ENCODE measurements at regions not wholly inside any gene's neighbourhood (a gene's known extent, or its start where the extent isn't known, plus 50 kb on each side); places are given as distances from the start of the nearest gene placed in this dataset.

DNA sequence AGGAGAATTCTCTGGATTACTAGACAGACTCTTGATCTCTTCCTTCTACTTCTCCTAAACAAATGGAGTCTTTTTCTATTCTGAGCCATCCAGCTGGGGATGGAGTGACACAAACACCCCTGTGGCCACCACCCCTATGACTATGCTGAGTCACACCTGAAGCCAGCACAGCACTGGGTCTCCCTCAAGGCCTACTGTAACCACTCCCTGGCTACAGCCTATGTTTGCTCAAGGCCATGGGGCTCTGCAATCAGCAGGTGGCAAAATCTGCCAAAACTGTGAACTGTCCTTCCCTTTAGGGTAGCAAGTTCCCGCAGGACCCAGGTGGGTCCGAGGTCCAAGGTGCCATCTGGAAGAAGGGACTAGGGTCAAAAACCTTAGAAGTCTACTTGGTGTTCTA is 132.3 kb downstream of the TINAG start:
- Histone ChIP-seq H3K36me3 (ENCODE audit: control insufficient read depth, insufficient read depth, low read length) (no peaks in the 10 kb centered on the region), H3K9me3 (ENCODE audit: control insufficient read depth, low read length) (no peaks in the 10 kb centered on the region), H3K27me3 (ENCODE audit: control insufficient read depth, insufficient read depth, low read length, poor library complexity, severe bottlenecking) (no peaks in the 10 kb centered on the region), H3K4me3 (ENCODE audit: insufficient read depth, low read depth, low read length) (no peak overlapping the region), H3K27ac (ENCODE audit: insufficient read depth, low read depth, low read length, poor library complexity, severe bottlenecking) (no peak overlapping the region), H3K4me1 (ENCODE audit: control insufficient read depth, insufficient read depth, low read length) (no peaks in the 10 kb centered on the region)
- 92 to 94% methylated on average over 2 of the region's 2 CpGs for WGBS, 2 experiments

DNA sequence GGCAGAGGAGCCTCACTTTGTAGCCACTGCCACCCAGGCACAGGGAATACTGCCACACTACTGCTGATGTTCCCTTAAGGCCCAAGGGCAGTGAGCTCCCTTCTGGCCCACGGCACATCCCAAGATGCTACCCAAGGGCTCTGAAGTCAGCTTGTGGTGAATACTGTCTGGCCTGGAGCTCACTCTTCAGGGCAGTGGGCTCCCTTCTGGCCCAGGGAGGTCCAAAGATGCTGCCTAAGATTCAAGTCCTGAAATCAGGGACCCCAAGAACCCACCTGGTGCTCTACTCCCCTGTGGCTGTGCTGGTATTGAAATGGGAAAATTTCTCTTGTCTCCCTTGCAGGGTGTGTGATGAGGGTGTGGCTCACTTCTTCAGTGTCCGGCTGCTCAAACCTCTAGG is 132.8 kb downstream of the TINAG start:
- Histone ChIP-seq H3K36me3 (ENCODE audit: control insufficient read depth, insufficient read depth, low read length) (no peaks in the 10 kb centered on the region), H3K4me1 (ENCODE audit: control insufficient read depth, insufficient read depth, low read length) (no peaks in the 10 kb centered on the region), H3K27ac (ENCODE audit: insufficient read depth, low read depth, low read length, poor library complexity, severe bottlenecking) (no peak overlapping the region), H3K9me3 (ENCODE audit: control insufficient read depth, low read length) (no peaks in the 10 kb centered on the region), H3K27me3 (ENCODE audit: control insufficient read depth, insufficient read depth, low read length, poor library complexity, severe bottlenecking) (no peaks in the 10 kb centered on the region), H3K4me3 (ENCODE audit: insufficient read depth, low read depth, low read length) (no peak overlapping the region)
- 92 to 98% methylated on average over 2 of the region's 2 CpGs for WGBS, 2 experiments

DNA sequence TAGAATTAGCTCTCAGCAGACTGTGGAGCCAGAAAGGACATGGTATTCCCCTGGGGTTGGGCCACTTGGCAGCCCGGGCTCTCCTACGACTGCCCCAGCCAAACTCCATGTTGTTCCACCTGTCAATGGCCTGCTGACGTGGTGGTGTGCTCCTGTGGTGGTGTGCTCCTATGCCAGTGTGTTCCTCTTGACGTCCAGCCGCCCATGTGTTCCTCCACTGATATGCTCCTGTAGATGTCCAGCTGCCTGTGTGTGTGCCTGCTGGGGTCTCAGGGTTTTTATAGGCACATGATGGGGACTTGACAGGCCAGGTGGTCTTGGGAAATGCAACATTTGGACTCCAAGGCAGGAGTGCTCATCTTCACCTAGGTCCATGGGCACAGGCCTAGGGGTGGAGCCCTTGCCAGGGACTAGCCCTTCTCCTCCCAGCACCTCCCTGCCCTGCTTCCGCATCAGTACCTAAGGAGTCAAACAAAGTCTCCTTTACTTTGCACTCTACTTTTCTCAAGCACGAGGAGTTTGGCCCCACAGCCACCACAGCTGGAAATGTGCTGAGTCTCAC is 133.5 kb downstream of the TINAG start:
- H3K4me3 ChIP-seq (ENCODE audit: insufficient read depth, low read depth, low read length): no peak overlapping the region
- H3K9me3 ChIP-seq (ENCODE audit: control insufficient read depth, low read length): no peaks in the 10 kb centered on the region
- no peak overlapping the region for H3K27ac ChIP-seq (ENCODE audit: insufficient read depth, low read depth, low read length, poor library complexity, severe bottlenecking)
- H3K4me1 ChIP-seq (ENCODE audit: control insufficient read depth, insufficient read depth, low read length): no peaks in the 10 kb centered on the region
- no peaks in the 10 kb centered on the region for H3K27me3 ChIP-seq (ENCODE audit: control insufficient read depth, insufficient read depth, low read length, poor library complexity, severe bottlenecking)
- H3K36me3 ChIP-seq (ENCODE audit: control insufficient read depth, insufficient read depth, low read length): no peaks in the 10 kb centered on the region
- WGBS, 2 experiments: 91 to 93% methylated on average over 7 of the region's 7 CpGs

DNA sequence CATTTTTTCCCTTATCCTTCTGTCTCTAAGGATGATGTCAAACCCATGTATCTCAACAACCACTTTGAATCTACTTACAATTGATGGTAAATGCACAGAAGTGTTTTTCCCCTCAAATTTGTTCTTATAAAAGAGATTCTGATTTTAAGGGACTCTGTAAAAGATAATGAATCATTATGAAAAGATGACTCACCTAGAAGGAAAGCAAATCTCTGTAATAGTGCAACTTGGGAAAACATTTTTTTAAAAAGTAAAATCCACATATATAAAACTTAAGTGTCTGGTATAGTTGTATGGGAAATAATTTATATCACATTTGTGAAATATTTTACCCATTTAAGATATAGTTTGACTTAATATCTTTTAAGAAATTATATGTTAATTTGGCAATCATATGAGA is 137.0 kb downstream of the TINAG start:
- Histone ChIP-seq H3K27me3 (ENCODE audit: control insufficient read depth, insufficient read depth, low read length, poor library complexity, severe bottlenecking) (no peaks in the 10 kb centered on the region), H3K4me3 (ENCODE audit: insufficient read depth, low read depth, low read length) (no peak overlapping the region), H3K9me3 (ENCODE audit: control insufficient read depth, low read length) (no peaks in the 10 kb centered on the region), H3K36me3 (ENCODE audit: control insufficient read depth, insufficient read depth, low read length) (no peaks in the 10 kb centered on the region), H3K4me1 (ENCODE audit: control insufficient read depth, insufficient read depth, low read length) (no peaks in the 10 kb centered on the region), H3K27ac (ENCODE audit: insufficient read depth, low read depth, low read length, poor library complexity, severe bottlenecking) (no peak overlapping the region)

DNA sequence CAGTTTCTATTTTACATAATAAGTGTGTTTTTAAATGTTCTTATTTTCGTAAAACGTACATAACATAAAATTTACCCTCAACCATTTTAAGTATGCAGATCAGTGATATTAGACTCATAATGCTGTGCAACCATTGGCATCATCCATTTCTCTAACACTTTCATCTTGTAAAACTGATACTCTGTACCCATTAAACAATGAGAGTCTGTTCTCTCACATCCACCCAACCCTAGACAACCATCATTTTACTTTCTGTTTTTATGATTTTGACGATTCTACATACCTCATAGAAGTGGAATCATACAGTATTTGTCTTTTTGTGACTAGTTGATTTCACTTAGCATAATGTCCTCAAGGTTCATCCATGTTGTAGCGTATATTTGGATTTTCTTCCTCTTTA is 140.4 kb downstream of the TINAG start:
- WGBS, 2 experiments: 92 to 94% methylated on average over 2 to 4 of the region's 4 CpGs
- H3K4me3 ChIP-seq (ENCODE audit: insufficient read depth, low read depth, low read length): no peak overlapping the region
- H3K27ac ChIP-seq (ENCODE audit: insufficient read depth, low read depth, low read length, poor library complexity, severe bottlenecking): no peak overlapping the region
- H3K27me3 ChIP-seq (ENCODE audit: control insufficient read depth, insufficient read depth, low read length, poor library complexity, severe bottlenecking): no peaks in the 10 kb centered on the region
- H3K9me3 ChIP-seq (ENCODE audit: control insufficient read depth, low read length): no peaks in the 10 kb centered on the region
- no peaks in the 10 kb centered on the region for H3K4me1 ChIP-seq (ENCODE audit: control insufficient read depth, insufficient read depth, low read length)
- no peaks in the 10 kb centered on the region for H3K36me3 ChIP-seq (ENCODE audit: control insufficient read depth, insufficient read depth, low read length)

DNA sequence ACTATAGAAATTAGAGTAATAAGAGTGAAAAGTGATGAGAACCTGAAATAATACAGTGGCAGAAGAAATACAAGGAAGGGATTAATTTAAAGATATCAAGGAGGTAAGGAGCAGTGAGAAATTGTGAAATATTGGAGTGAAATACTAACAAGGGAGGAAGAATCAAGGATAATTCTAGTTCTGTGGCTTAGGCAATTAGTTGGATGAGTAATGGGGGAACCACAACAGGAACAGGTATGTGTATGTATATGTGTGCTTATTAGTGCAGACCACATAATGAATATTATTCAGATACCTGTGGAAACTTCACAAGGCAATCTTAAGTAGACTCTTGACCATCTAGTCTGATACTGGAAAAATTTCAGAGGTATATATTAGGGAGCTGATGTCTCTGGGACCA is 143.3 kb downstream of the TINAG start:
- Histone ChIP-seq H3K27ac (ENCODE audit: insufficient read depth, low read depth, low read length, poor library complexity, severe bottlenecking) (no peak overlapping the region), H3K36me3 (ENCODE audit: control insufficient read depth, insufficient read depth, low read length) (no peaks in the 10 kb centered on the region), H3K4me1 (ENCODE audit: control insufficient read depth, insufficient read depth, low read length) (no peaks in the 10 kb centered on the region), H3K27me3 (ENCODE audit: control insufficient read depth, insufficient read depth, low read length, poor library complexity, severe bottlenecking) (no peaks in the 10 kb centered on the region), H3K4me3 (ENCODE audit: insufficient read depth, low read depth, low read length) (no peak overlapping the region), H3K9me3 (ENCODE audit: control insufficient read depth, low read length) (no peaks in the 10 kb centered on the region)

DNA sequence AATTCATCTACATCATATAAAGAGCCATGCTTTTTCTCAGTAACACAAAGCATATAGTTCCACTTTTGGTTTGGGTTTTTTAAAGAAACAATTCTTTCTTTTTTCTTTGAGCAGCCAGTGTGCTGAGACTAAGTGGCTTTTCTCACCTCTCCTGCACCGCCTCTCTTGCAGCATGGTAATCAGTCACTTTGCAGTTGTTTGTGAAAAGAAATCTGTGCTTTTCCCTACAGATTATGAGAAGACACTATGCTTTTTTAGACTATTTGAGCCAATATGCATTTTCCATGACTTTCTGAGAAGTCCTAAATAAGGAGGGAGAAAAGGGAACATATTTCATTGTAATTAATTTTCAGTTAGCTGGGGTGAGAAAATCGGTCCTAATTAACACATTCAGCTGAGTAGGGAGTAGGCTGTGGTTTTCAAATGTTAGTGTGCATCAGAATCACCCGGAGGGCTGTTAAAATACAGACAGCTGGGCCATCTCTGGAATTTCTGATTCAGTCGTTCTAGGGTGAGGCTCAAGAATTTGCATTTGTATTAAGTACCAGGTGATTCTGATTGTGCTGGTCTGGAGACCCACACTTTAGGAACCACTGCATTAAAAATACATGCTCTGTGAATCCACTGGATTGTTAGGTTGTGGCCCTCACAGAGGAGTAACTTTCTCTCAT is 155.2 kb downstream of the TINAG start:
- Histone ChIP-seq H3K36me3 (ENCODE audit: control insufficient read depth, insufficient read depth, low read length) (no peaks in the 10 kb centered on the region), H3K27ac (ENCODE audit: insufficient read depth, low read depth, low read length, poor library complexity, severe bottlenecking) (no peak overlapping the region), H3K4me3 (ENCODE audit: insufficient read depth, low read depth, low read length) (no peak overlapping the region), H3K9me3 (ENCODE audit: control insufficient read depth, low read length) (no peaks in the 10 kb centered on the region), H3K27me3 (ENCODE audit: control insufficient read depth, insufficient read depth, low read length, poor library complexity, severe bottlenecking) (no peaks in the 10 kb centered on the region), H3K4me1 (ENCODE audit: control insufficient read depth, insufficient read depth, low read length) (no peaks in the 10 kb centered on the region)
- 59 to 61% methylated on average over 4 of the region's 4 CpGs for WGBS, 2 experiments

DNA sequence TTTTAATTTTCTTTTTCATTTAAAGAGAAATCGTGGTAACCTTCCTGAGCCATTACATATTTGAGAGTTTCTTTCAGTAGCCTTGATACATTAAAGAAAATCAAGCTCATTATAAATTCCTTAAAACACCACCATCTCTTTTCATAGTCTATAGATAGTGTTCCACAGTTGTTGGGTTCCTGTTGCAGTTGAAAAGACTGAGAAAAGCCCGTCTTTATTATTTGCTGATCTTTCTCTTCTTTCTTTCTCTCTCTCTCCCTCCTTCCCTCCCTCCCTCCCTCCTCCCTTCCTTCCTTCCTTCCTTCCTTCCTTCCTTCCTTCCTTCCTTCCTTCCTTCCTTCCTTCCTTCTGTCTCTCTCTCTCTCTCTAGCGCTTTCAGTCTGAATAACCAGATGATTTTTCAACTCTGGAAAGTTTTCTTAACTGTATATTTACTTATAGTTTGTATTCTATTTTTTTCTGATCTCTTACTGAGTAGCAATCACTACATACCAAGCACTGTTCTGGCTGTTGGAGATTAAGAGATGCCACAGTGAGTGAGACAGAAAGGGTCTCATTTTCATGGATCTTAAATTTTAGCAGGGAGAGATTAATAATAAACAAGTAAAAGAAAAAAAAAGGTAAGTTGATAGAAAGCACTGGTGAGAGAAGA is 157.5 kb downstream of the TINAG start:
- H3K27me3 ChIP-seq (ENCODE audit: control insufficient read depth, insufficient read depth, low read length, poor library complexity, severe bottlenecking): no peaks in the 10 kb centered on the region
- H3K27ac ChIP-seq (ENCODE audit: insufficient read depth, low read depth, low read length, poor library complexity, severe bottlenecking): no peak overlapping the region
- no peaks in the 10 kb centered on the region for H3K36me3 ChIP-seq (ENCODE audit: control insufficient read depth, insufficient read depth, low read length)
- WGBS, 2 experiments: 94% methylated on average over 1 to 2 of the region's 3 CpGs
- H3K9me3 ChIP-seq (ENCODE audit: control insufficient read depth, low read length): no peaks in the 10 kb centered on the region
- H3K4me1 ChIP-seq (ENCODE audit: control insufficient read depth, insufficient read depth, low read length): no peaks in the 10 kb centered on the region
- H3K4me3 ChIP-seq (ENCODE audit: insufficient read depth, low read depth, low read length): no peak overlapping the region

DNA sequence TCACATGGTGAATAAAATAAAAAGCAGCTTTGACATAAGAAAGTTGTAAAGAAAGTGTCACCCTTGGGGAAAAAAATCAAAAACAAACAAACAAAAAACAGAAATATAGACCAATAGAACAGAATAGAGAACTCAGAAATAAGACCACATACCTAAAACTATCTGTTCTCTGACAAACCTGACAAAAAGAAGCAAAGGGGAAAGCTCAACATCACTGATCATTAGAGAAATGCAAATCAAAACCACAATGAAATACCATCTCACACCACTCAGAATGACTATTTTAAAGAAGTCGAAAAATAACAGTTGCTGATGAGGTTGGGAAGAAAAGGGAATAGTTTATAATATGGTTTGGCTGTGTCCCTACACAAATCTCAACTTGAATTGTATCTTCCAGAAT is 159.1 kb downstream of the TINAG start:
- no peaks in the 10 kb centered on the region for H3K27me3 ChIP-seq (ENCODE audit: control insufficient read depth, insufficient read depth, low read length, poor library complexity, severe bottlenecking)
- no peaks in the 10 kb centered on the region for H3K4me1 ChIP-seq (ENCODE audit: control insufficient read depth, insufficient read depth, low read length)
- H3K27ac ChIP-seq (ENCODE audit: insufficient read depth, low read depth, low read length, poor library complexity, severe bottlenecking): no peak overlapping the region
- H3K4me3 ChIP-seq (ENCODE audit: insufficient read depth, low read depth, low read length): no peak overlapping the region
- H3K36me3 ChIP-seq (ENCODE audit: control insufficient read depth, insufficient read depth, low read length): no peaks in the 10 kb centered on the region
- no peaks in the 10 kb centered on the region for H3K9me3 ChIP-seq (ENCODE audit: control insufficient read depth, low read length)
- WGBS, 2 experiments: 86 to 90% methylated on average over 1 of the region's 1 CpG

DNA sequence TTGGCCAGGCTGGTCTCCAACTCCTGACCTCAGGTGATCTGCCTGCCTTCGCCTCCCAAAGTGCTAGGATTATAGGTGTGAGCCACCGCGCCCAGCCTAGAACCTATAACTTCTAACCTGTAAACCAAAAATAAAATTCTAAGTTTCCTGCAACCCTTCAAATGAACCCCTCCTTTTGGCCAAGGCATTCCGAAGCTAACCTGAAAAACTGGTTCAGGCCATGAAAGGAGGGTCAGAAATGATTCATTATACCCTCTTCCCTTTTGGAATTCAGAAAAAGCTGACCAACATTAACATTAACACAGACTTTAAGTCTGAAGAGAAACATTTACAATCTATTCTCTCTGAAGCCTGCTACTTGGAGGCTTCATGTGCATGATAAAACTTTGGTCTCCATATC is 165.1 kb downstream of the TINAG start:
- H3K27me3 ChIP-seq (ENCODE audit: control insufficient read depth, insufficient read depth, low read length, poor library complexity, severe bottlenecking): no peaks in the 10 kb centered on the region
- no peaks in the 10 kb centered on the region for H3K36me3 ChIP-seq (ENCODE audit: control insufficient read depth, insufficient read depth, low read length)
- WGBS, 2 experiments: 97 to 98% methylated on average over 4 of the region's 4 CpGs
- H3K4me3 ChIP-seq (ENCODE audit: insufficient read depth, low read depth, low read length): no peak overlapping the region
- H3K4me1 ChIP-seq (ENCODE audit: control insufficient read depth, insufficient read depth, low read length): no peaks in the 10 kb centered on the region
- no peaks in the 10 kb centered on the region for H3K9me3 ChIP-seq (ENCODE audit: control insufficient read depth, low read length)
- no peak overlapping the region for H3K27ac ChIP-seq (ENCODE audit: insufficient read depth, low read depth, low read length, poor library complexity, severe bottlenecking)

All from ectodermal cell (in vitro differentiated cells).